Posterior vena cava (tissue), 2 donors: ENCODE measurements at regions not wholly inside any gene's neighbourhood (a gene's known extent, or its start where the extent isn't known, plus 50 kb on each side); places are given as distances from the start of the nearest gene placed in this dataset.

Source experiments
- DNase-seq: peaks from one replicate; pipeline ENCODE4 v3.0.0-alpha.2; 2020; ENCODE audit warnings: low spot score
- intact Hi-C, 2 donors: fragments of 100-400 bp; cut with DNase I; formaldehyde crosslinking; loops; one replicate each; pipeline versions ENCODE4 v1.14.1 to v1.14.2; 2022 to 2023
- donor health status: DM: yes; HTN: yes; CAD: no.
- donor health status: DM: yes; HTN: yes; CAD: no.

- intact Hi-C loops, result no loop called here
- DNase-seq, result no peak
These were observed 175.6 kb downstream of the EN1 start for GRCh38 chr2:118671701-118672454.

GRCh38 chr2:118670838-118671237, 176.6 kb downstream of the EN1 start:
- intact Hi-C loops, result no loop called here
- DNase-seq, result no peak

- no peak for DNase-seq
- intact Hi-C loops, result no loop called here
These were observed 177.2 kb downstream of the EN1 start for GRCh38 chr2:118670276-118670675.

GRCh38 chr2:118669654-118670053, 177.8 kb downstream of the EN1 start:
- intact Hi-C loops, result loop anchor here in 1 of 2 donors (5.0 kb wide), 1 partner anchor 433 kb away; no protein-coding TSS in a partner anchor
- DNase-seq, result no peak

GRCh38 chr2:118668431-118669424, 178.7 kb downstream of the EN1 start:
- intact Hi-C loops, result loop anchor here in 1 of 2 donors (5.0 kb wide), 1 partner anchor 434 kb away; no protein-coding TSS in a partner anchor
- peak; percentile 85 for DNase-seq

GRCh38 chr2:118667964-118668363, 179.5 kb downstream of the EN1 start:
- intact Hi-C loops, result loop anchor here in 1 of 2 donors (5.0 kb wide), 1 partner anchor 434 kb away; no protein-coding TSS in a partner anchor
- DNase-seq, result no peak

- no peak for DNase-seq
- intact Hi-C loops, result loop anchor here in 1 of 2 donors (5.0 kb wide), 1 partner anchor 435 kb away; no protein-coding TSS in a partner anchor
These were observed 180.1 kb downstream of the EN1 start for GRCh38 chr2:118667348-118667747.

- DNase-seq, result no peak
- intact Hi-C loops, result loop anchor here in 1 of 2 donors (5.0 kb wide), 1 partner anchor 436 kb away; no protein-coding TSS in a partner anchor
These were observed 181.5 kb downstream of the EN1 start for GRCh38 chr2:118665784-118666529.

- no peak for DNase-seq
- intact Hi-C loops, result no loop called here
These were observed 186.3 kb downstream of the EN1 start for GRCh38 chr2:118661179-118661578.

- DNase-seq, result no peak
- intact Hi-C loops, result no loop called here
These were observed 188.8 kb downstream of the EN1 start for GRCh38 chr2:118658596-118659198.

GRCh38 chr2:118657466-118657865, 190.0 kb downstream of the EN1 start:
- DNase-seq, result no peak
- intact Hi-C loops, result no loop called here

- intact Hi-C loops, result no loop called here
- no peak for DNase-seq
These were observed 192.5 kb downstream of the EN1 start for GRCh38 chr2:118654945-118655344.

- intact Hi-C loops, result no loop called here
- DNase-seq, result no peak
These were observed 197.1 kb downstream of the EN1 start for GRCh38 chr2:118650327-118650726.

- DNase-seq, result no peak
- intact Hi-C loops, result loop anchor here in 1 of 2 donors (2.0 kb wide), 1 partner anchor 59 kb away; no protein-coding TSS in a partner anchor
These were observed 201.6 kb downstream of the EN1 start for GRCh38 chr2:118645876-118646275.

GRCh38 chr2:118644190-118644589, 203.3 kb downstream of the EN1 start:
- intact Hi-C loops, result no loop called here
- DNase-seq, result no peak

GRCh38 chr2:118643294-118643693, 204.2 kb downstream of the EN1 start:
- no peak for DNase-seq
- intact Hi-C loops, result no loop called here

- no peak for DNase-seq
- intact Hi-C loops, result no loop called here
These were observed 204.9 kb downstream of the EN1 start for GRCh38 chr2:118642501-118642900.

GRCh38 chr2:118641711-118642110, 205.7 kb downstream of the EN1 start:
- no peak for DNase-seq
- intact Hi-C loops, result no loop called here

GRCh38 chr2:118639371-118639770, 208.1 kb downstream of the EN1 start:
- no peak for DNase-seq
- intact Hi-C loops, result no loop called here
